Islet precursor cell (in vitro differentiated cells): ENCODE measurements at regions not wholly inside any gene's neighbourhood (a gene's known extent, or its start where the extent isn't known, plus 50 kb on each side); places are given as distances from the start of the nearest gene placed in this dataset.
A peak's percentile ranks its signal among the peaks of the same experiment; 100 is the strongest.

Experiments
- DNase-seq: peaks from one replicate; pipeline ENCODE4 v3.0.0-alpha.2; 2018

DNA sequence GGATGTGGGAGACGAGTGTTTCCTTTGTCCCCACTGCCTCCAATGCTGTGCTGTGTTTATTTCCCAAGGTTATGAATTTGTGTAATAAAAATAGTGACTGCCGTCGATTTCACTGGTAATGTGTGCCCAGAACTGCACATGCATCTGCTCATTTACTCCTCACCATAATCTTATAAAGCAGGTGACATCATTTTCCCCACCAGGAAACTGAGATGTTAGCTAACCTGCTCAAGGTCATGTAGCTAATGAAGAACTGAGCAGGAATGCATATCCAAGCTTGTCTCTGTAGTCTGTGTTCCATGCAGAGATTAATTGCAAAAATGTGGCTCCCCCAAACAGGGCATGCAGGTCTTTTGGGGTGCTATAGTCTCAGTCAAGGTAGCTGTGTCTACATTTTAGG, 224.4 kb downstream of the TENT4A start:
- no peak for DNase-seq

DNA sequence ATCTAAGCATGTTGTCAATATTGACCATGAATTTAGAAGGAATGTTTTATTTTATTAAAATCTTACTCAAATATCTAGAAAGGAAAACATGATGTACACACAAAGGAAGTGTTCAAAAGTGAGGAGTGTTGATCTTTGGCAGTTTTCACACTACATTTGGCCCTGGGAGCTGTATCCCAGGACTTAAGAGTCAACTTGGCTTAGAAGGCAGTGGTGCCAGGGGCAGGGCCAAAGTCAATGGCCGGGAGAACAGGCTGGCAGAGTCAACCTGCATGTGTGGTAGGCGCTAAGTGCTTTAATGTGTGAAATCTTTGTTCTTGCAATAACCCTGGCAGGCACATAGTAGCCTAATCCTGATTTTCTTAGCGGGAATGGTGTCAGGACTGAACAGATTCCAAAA, 228.4 kb downstream of the TENT4A start:
- no peak for DNase-seq

GRCh38 chr5:6943197-6944112, 230.2 kb downstream of the TENT4A start:
- no peak for DNase-seq

- no peak for DNase-seq
Observed at GRCh38 chr5:6948562-6948961, 235.3 kb downstream of the TENT4A start.

DNA sequence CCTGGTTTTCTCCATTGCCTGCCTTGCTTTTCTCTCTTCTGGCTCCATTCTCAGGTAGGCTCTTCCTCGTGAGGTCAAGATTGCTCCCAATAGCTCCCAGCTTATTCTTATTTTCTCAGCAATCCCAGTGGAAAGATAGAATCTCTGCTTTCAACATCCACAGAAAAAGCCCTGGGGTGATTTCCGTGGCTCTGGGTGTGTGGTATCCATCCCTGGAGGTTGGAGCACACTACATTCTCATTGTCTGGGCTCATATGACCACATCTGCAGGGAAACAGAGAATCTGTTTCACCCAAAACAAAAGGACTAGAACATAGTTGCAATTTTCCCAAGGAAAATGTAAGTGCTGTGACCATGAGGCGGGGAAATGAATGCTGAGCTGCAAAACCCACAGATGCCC, 236.0 kb downstream of the TENT4A start:
- DNase-seq: peak; percentile 69

DNA sequence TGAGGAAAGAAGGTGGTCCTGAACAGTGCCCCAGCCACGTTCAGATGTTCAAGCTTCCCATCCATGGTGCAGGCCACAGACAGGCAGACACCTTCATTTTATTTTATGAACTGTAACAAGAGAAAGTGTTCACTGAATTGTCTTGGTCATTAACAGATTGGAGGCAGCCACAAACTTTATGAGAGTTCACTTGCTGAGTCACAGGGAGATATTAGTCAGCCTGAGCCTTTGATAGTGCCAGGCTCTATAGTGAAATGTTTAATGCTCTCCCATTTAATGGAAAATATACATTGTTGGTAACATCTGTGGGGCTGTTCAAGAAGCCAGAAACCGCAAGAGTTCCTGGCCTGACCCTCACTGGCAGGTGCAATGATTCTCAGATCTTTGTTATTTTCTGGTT, 237.0 kb downstream of the TENT4A start:
- DNase-seq: no peak

- no peak for DNase-seq
Observed at GRCh38 chr5:6950860-6951259, 237.6 kb downstream of the TENT4A start.

- DNase-seq: no peak
Observed at GRCh38 chr5:6961123-6961522, 247.9 kb downstream of the TENT4A start.

DNA sequence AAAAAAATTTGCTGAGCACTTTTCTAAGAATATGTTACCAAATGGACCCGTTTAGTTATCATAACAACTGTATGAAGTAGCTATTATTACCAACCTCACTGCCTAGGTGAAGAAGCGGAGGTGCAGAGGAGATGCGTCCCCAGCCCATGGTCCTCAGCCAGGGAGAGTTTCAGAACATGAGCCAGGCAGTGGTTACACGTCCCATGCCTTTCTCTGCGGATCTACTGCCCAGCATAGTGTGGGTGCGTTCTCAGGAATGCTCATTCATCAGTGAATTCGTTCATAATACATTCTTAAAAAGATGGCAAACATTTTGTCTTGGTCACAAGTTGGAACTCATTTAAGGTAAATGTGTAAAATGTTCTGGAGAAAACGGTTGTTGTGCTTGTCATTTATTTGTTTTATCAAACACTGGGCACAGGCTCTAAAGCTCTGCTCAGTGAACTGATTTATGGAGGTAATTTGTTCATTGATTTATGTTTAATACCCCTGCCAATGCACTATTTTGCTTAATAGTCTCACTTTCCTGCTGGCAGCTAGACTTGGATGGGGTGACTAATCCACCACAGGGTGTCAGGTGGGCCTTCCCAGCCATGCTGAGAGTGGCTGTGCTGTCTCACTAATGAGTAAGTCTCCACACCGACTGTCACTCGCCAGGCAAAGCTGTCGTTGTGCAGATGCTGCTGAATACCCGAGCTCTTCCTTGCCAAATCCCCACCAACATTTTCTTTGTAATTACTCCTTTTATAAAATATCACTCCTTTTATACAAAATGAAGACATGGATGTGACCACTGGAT, 248.8 kb downstream of the TENT4A start:
- DNase-seq: peak; percentile 57

DNA sequence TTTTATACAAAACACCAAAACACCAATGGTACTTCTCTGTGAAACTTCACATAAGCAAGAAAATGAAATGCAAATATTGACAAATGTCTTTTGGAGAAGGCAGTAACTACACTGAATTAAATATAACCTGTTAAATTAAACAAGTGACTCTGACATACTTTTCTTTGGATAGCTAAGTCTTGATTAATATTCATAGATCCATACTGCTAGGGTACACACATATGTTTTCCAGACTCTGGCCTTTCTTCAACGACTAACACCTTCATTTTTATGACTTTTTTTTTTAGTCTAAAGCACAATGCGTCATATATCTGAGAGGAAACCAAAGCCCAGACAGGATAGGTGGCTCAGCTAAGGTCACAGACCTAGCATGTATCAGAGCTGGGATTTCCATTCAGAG, 263.7 kb downstream of the TENT4A start:
- no peak for DNase-seq

DNA sequence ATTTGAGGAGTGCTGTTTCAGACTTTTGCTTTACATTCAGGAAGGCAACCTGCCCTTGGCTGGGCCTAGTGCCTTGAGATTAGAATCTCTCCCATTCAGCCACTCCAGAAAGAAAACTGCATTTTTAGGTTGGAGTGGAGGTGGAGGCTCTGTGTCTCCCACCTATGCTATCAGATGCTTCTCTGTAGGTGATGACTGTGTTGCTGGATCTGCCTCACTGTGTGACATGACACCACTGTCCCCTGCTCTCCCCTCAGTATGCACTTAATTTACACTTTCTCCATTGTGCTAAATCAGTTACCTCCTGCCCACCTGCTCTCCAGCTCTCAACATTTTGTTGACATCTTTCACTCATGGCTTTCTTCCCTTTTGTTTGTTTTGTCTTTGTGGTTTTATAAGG, 265.8 kb downstream of the TENT4A start:
- DNase-seq: no peak

GRCh38 chr5:6989230-6989629, 276.0 kb downstream of the TENT4A start:
- DNase-seq: no peak

DNA sequence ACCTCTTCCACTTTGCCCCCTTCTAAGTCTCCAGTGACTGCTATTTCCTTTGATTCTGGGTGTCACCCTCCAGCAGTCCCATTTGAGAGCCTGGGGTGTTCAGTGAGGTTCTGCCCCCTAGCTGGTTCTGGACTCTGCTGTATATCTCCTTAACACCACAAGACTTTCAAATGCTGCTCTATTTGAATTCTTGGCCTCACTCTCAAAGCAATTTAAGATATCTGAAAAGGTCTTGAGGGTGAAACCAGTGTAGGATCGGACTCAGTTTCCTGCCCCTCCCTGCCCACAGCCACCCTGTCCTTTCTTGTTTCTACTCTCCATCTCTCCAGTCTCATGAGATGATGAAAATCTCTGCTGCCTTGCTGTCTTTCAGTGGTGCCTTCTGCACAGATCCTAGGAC, 280.9 kb downstream of the TENT4A start:
- no peak for DNase-seq

- no peak for DNase-seq
Observed at GRCh38 chr5:6995115-6995514, 281.9 kb downstream of the TENT4A start.

DNA sequence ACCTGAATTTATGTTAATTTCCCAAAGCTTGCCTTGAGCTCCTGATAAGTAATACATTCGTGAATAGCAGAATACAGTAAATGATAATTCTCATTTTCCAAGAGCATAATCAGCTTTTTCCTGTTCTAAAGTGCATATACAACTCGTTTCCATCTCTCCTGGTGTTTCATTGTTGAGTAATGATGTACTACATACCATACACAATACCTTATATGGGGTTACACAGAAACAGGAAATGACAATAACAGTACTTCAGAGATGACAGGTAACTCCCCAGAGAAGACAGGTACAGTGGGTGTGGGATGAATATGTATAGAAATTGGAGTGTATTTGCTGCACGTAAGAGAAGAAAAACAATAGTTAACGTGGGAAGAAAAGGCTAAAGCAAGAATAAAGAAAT, 287.1 kb downstream of the TENT4A start:
- no peak for DNase-seq

GRCh38 chr5:7010591-7010990, 297.4 kb downstream of the TENT4A start:
- DNase-seq: no peak

- no peak for DNase-seq
Observed at GRCh38 chr5:7012057-7012456, 298.8 kb downstream of the TENT4A start.

- no peak for DNase-seq
Observed at GRCh38 chr5:7014611-7015010, 301.4 kb downstream of the TENT4A start.

DNA sequence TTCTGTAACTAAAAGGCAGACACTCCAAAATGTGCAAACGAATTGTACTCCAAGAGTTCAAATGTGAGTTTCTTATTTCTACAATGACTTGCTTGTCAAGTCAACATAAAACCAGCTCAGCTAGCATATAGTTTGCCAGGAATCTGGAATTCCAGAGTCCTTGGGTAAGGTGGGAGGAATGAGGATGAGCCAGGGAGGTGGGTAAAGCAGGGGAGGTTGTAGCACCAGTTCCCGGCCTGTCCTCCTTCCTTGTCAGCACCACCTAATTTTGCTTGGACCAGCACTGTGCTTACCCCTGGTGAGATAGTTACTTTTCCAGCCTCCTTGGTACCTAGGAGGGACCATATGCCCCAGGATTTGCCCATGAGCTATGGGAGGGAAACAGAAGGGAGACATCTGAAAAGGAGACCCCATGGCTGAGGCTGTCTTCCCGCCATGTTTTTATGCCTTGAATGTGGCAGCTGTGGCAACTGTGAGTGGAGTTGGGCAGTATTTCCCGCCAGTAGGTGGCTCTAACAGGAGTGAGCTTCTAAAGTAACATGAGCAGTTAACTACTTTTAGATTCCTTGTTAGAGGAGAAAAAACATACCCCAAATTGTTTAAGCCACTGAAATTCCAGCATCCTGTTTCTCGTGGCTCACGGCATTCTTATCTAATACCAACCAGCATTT, 302.5 kb downstream of the TENT4A start:
- no peak for DNase-seq

DNA sequence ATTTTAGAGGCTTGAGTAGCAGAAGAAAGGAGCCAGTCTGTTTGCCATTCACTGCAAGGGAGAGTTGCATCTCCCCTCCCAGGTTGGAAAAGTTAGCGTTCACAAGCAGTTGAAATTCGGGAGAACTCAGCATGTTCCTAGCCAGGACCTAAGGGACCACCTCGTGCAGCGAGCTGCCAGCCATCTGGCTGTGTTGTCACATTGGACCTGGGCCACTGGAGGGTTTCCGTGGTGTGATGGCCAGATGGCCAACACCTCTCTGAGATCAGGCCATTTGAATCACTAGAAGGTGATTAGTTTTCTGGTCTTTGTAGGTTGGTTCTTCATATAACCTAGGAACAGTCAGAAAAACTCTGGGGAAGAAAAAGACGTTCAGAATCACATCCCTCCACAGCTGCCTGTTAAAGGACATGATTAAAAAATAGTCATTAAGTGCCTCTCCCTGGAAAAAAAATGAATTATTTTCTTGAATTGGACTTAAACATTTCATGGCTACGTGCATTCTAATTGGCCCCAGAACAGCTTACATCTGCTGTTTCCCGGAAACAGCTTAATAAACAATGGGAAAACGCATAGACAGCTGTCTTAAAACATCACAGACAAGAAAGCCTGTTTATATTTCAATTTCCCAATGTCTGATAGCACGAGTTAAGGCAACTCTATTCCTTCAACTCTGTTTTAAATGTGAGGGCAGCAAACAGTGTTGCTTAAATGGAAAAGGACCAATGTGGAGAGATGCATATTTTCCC, 303.9 kb downstream of the TENT4A start:
- DNase-seq: no peak

- no peak for DNase-seq
Observed at GRCh38 chr5:7018198-7018597, 305.0 kb downstream of the TENT4A start.

GRCh38 chr5:7018601-7019000, 305.4 kb downstream of the TENT4A start:
- DNase-seq: no peak
